ENCODE measurements at regions not wholly inside any gene's neighbourhood (a gene's known extent, or its start where the extent isn't known, plus 50 kb on each side); places are given as distances from the start of the nearest gene placed in this dataset.
A peak's percentile ranks its signal among the peaks of the same experiment; 100 is the strongest.

DNA sequence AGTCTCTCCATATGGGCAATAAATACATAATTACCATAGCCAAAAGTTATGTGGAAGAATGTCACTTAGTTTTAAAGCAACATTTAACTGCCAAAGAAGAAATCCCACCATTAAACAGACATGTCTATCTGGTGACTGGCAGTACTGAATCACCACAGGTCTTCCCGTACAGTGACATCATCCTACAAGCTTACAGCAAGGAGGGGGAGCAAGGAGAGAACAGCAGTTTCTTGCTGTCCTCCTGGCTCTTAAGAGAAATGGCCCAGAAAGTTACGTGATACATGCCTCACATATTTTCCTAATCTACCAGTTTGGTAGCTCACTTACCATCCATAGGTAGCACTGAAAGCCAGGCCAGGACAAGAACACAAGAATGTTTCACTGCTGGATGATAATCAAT lies 671.0 kb downstream of the DMRTA1 start:
- Mint-ChIP-seq H3K4me3 (no peak overlapping the region), H3K27me3 (ENCODE audit: insufficient read depth) (peaks cover 2% of the 10 kb centered on the region; the same call in 1 of the 2 replicates), H3K4me1 (ENCODE audit: low read depth) (peaks cover 8% of the 10 kb centered on the region; the same call in 1 of the 2 replicates), H3K27ac (peak overlapping the region; percentile 42; the same call in 1 of the 2 replicates), H3K36me3 (ENCODE audit: low read depth) (no peaks in the 10 kb centered on the region), H3K9me3 (no peaks in the 10 kb centered on the region)
- TF ChIP-seq CTCF (IDR thresholded peaks at IDR 0.05) = no peak
- DNase-seq = peak; percentile 40

GRCh38 chr9:23120630-23121029 lies 674.0 kb downstream of the DMRTA1 start:
- Mint-ChIP-seq H3K4me1 (ENCODE audit: low read depth) (peaks cover 8% of the 10 kb centered on the region; the same call in 1 of the 2 replicates), H3K36me3 (ENCODE audit: low read depth) (no peaks in the 10 kb centered on the region), H3K27me3 (ENCODE audit: insufficient read depth) (peaks cover 2% of the 10 kb centered on the region; the same call in 1 of the 2 replicates), H3K27ac (no peak overlapping the region), H3K4me3 (no peak overlapping the region), H3K9me3 (no peaks in the 10 kb centered on the region)
- no peak for TF ChIP-seq CTCF (IDR thresholded peaks at IDR 0.05)
- no peak for DNase-seq

GRCh38 chr9:23123048-23123632 lies 676.5 kb downstream of the DMRTA1 start:
- DNase-seq = peak; percentile 22
- Mint-ChIP-seq H3K36me3 (ENCODE audit: low read depth) (no peaks in the 10 kb centered on the region), H3K4me3 (no peak overlapping the region), H3K9me3 (no peaks in the 10 kb centered on the region), H3K27me3 (ENCODE audit: insufficient read depth) (peaks cover 2% of the 10 kb centered on the region), H3K4me1 (ENCODE audit: low read depth) (no peaks in the 10 kb centered on the region), H3K27ac (no peak overlapping the region)
- peak; percentile 85 for TF ChIP-seq CTCF (IDR thresholded peaks at IDR 0.05)

GRCh38 chr9:23145467-23145866 lies 680.6 kb downstream of the ELAVL2 start:
- no peaks in the 10 kb centered on the region; the same call in 1 of the 2 replicates for H3K27me3 Mint-ChIP-seq (ENCODE audit: insufficient read depth)
- no peak for TF ChIP-seq CTCF (IDR thresholded peaks at IDR 0.05)
- DNase-seq = no peak
- H3K4me3 Mint-ChIP-seq = no peak overlapping the region
- peaks cover 16% of the 10 kb centered on the region for H3K9me3 Mint-ChIP-seq
- no peak overlapping the region for H3K27ac Mint-ChIP-seq
- peaks cover 6% of the 10 kb centered on the region; the same call in 1 of the 2 replicates for H3K36me3 Mint-ChIP-seq (ENCODE audit: low read depth)
- H3K4me1 Mint-ChIP-seq (ENCODE audit: low read depth) = no peaks in the 10 kb centered on the region

DNA sequence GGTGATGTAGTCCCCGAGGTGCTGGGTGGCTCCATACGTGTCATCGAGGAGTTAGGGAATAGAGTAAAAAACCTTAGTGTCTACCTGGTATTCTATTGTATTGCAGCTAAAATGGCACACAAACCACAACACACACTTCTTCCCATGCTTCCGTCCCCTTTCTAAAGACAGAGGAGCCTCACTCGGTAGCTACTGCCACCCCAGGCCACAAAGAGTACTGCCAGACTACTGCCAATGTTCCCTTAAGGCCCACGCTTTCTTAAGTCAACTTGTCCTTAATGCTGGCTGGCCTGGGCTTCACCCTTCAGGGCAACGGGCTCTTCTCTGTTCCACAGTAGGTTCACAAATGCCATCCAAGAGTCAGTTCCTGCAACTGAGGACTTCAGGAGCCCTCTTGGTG lies 673.0 kb downstream of the ELAVL2 start:
- DNase-seq = no peak
- H3K4me1 Mint-ChIP-seq (ENCODE audit: low read depth) = no peaks in the 10 kb centered on the region
- no peaks in the 10 kb centered on the region; the same call in none of the 2 replicates for H3K27me3 Mint-ChIP-seq (ENCODE audit: insufficient read depth)
- no peak overlapping the region for H3K4me3 Mint-ChIP-seq
- no peaks in the 10 kb centered on the region; the same call in 1 of the 2 replicates for H3K36me3 Mint-ChIP-seq (ENCODE audit: low read depth)
- H3K9me3 Mint-ChIP-seq = peaks cover 10% of the 10 kb centered on the region; the same call in 1 of the 2 replicates
- TF ChIP-seq CTCF (IDR thresholded peaks at IDR 0.05) = 0 out of 2 replicates have a peak, but pooled peaks have one; percentile 13
- no peak overlapping the region for H3K27ac Mint-ChIP-seq
